Fibroblast of villous mesenchyme (primary cell): ENCODE measurements at regions not wholly inside any gene's neighbourhood (a gene's known extent, or its start where the extent isn't known, plus 50 kb on each side); places are given as distances from the start of the nearest gene placed in this dataset.
"Not testable (repeated sequence)": the region's sequence is repeated elsewhere in the genome, so short reads cannot be mapped to it uniquely, and the experiment has no call there.

Experiments used
- DNase-seq: peaks from one replicate; pipeline ENCODE4 v3.0.0-alpha.2; 2010; ENCODE audit warnings: low read depth
- H3K4me3 ChIP-seq: 2 replicates; pipeline ENCODE4 v1.5.1; 2011; ENCODE audit warnings: low read depth, mild to moderate bottlenecking, low read length
- TF ChIP-seq, protein P1 (sequence below): IDR thresholded peaks from 2 replicates; pipeline ENCODE4 v1.5.1; 2012; ENCODE audit warnings: low read depth, mild to moderate bottlenecking, low read length; ENCODE audit not compliant: insufficient read depth

DNA sequence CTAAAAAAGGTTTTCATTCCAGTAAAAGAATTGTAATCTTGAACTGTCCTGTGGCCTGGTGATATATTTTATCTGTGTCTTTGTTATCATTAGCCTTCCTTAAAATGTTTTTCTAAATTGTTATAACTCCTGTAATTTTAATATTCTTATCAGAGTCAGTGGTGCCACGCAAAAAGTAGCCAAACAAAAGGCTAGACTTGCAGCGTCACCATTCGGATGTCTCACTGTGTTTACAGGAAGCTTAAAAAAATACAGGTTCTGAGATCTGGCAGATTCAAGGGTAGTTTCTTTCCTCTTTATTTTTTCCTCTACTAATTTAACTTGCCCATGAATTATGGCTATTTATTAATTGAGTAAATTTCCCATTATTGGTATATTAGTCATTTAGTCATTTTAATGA, 362.3 kb downstream of the MAT2B start:
- H3K4me3 ChIP-seq = no peak overlapping the region
- DNase-seq = no peak
- TF ChIP-seq, protein P1, sequence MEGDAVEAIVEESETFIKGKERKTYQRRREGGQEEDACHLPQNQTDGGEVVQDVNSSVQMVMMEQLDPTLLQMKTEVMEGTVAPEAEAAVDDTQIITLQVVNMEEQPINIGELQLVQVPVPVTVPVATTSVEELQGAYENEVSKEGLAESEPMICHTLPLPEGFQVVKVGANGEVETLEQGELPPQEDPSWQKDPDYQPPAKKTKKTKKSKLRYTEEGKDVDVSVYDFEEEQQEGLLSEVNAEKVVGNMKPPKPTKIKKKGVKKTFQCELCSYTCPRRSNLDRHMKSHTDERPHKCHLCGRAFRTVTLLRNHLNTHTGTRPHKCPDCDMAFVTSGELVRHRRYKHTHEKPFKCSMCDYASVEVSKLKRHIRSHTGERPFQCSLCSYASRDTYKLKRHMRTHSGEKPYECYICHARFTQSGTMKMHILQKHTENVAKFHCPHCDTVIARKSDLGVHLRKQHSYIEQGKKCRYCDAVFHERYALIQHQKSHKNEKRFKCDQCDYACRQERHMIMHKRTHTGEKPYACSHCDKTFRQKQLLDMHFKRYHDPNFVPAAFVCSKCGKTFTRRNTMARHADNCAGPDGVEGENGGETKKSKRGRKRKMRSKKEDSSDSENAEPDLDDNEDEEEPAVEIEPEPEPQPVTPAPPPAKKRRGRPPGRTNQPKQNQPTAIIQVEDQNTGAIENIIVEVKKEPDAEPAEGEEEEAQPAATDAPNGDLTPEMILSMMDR = no peak

DNA sequence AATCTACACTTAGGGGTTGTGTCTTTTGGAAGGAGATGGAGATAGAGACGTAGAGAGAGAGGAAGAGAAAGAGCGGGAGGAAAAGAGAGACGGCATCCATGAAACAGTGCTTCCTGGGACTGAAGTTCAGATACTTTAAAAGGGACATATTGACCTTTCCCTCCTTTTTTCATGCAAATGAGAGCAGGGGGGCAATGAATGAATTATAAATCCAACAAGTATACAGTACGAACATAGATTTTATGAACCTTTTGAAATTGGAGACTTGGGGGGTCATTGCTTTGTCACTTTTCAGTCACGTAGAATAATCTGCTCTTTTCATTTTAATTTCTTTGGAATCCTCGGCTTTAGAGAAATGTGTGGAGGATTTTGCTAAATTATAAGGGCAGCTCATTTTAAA, 364.2 kb downstream of the MAT2B start:
- TF ChIP-seq, protein P1 = no peak
- no peak overlapping the region for H3K4me3 ChIP-seq
- no peak for DNase-seq

DNA sequence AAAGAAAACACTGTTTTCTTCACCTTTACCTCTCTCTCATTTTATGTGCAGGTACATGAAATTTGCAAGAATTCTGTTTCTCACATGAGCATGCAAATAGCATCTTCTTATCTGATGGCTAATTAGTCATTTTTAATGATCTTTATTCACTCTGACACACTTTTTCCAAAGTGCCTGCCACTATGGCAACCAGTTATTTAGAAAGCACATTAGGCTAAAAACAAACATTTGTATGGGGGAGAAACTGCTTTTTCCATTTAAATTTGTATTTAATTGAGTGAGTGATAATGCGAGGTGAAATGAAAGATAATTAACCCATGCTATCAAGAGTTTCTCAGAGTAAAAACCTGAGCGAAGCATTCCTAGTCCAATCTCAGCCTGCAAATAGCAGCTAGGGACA, 365.0 kb downstream of the MAT2B start:
- TF ChIP-seq, protein P1 = no peak
- no peak overlapping the region for H3K4me3 ChIP-seq
- no peak for DNase-seq

DNA sequence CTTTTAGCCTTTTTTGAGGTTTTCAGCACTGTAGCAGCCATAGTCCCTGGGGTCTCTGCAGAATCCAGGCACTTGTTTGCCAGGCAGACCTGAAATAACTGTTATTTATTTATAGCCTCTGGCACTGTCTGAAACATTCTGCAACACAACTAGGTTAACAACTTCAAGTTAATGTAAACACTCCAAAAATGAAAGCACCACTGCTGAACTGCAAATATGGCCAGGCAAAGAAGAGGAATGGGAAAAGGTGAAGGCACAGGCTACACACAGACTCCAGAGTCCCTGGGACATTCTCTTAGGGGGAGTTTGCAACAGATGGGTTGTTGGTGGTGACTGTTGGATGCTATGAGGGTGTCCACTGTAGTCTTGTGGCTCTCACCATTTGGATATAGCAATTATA, 369.0 kb downstream of the MAT2B start:
- no peak overlapping the region for H3K4me3 ChIP-seq
- TF ChIP-seq, protein P1 = no peak
- DNase-seq = peak; percentile 10

DNA sequence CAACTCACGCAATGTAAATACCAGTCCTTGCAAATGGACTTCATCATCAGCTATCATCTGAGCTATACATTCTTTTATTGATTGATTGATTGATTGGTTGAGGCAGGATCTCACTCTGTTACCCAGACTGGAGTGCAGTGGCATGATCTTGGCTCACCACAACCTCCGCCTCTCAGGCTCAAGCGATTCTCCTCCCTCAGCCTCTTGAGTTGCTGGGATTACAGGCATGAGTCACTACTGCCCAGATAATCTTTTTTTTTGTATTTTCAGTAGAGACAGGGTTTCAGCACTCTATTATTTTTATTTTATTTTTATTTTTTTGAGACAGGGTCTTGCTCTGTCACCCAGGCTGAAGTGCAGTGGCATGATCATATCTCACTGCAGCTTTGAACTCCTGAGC, 369.5 kb downstream of the MAT2B start:
- not testable (repeated sequence) for H3K4me3 ChIP-seq, DNase-seq

DNA sequence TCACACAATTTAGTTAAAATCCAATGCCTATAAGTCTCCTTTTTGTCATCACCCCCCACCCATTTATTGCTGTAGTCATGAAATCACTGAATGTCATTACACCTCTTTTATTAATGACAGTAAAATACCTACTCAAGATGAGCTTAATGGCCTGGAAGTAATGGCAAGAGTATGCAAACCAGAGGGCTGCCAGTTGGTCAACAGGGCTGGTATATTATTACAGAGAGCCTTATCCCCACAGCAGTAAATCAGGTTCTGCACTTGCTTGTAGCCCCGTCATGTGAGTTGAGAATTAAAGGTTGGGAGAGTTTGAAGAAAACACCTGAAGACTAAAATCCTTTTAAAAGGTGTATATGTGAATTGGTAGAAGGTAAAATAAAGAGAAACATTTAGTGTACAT, 372.4 kb downstream of the MAT2B start:
- no peak for DNase-seq
- H3K4me3 ChIP-seq = no peak overlapping the region
- TF ChIP-seq, protein P1 = no peak

DNA sequence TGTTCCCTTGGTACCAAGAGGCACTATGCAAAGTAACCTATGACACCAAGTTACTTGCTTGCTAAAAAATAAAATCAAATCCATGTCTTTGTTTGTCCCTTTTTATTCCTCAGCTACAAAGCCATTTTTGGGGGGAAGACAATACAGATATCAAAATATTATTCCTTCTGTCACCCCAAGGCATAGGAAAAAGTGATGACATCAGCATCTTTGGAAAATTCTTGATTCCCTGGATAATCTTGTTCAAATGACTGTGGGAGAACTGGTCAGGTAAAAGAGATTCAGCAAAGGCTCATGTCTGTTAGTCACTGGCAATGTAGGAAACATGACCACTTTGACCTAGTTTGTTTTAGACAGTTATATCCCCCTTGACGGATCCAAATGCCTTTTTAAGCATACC, 373.1 kb downstream of the MAT2B start:
- DNase-seq = no peak
- TF ChIP-seq, protein P1 = no peak
- no peak overlapping the region for H3K4me3 ChIP-seq
